ENCODE measurements at regions not wholly inside any gene's neighbourhood (a gene's known extent, or its start where the extent isn't known, plus 50 kb on each side); places are given as distances from the start of the nearest gene placed in this dataset.

DNA sequence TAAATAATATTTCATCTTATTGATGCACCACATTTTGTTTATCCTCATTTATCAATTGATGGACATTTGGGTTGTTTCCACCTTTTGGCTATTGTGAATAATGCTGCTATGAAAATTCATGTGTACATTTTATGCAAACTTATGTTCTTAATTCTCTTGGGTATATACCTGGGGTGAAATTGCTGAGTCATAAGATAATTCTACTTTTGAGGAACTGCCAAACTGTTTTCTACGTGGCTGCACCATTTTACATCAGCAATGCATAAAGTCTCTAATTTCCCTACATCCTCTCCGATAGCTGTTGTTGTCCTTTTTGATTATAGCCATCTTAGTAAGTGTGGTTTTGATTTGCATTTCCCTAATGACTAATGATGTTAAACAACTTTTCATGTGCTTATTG, 116.5 kb upstream of the DLX2 start:
- TF ChIP-seq, protein P1, sequence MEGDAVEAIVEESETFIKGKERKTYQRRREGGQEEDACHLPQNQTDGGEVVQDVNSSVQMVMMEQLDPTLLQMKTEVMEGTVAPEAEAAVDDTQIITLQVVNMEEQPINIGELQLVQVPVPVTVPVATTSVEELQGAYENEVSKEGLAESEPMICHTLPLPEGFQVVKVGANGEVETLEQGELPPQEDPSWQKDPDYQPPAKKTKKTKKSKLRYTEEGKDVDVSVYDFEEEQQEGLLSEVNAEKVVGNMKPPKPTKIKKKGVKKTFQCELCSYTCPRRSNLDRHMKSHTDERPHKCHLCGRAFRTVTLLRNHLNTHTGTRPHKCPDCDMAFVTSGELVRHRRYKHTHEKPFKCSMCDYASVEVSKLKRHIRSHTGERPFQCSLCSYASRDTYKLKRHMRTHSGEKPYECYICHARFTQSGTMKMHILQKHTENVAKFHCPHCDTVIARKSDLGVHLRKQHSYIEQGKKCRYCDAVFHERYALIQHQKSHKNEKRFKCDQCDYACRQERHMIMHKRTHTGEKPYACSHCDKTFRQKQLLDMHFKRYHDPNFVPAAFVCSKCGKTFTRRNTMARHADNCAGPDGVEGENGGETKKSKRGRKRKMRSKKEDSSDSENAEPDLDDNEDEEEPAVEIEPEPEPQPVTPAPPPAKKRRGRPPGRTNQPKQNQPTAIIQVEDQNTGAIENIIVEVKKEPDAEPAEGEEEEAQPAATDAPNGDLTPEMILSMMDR (IDR thresholded peaks at IDR 0.05): no peak
- TF ChIP-seq POLR2A (IDR thresholded peaks at IDR 0.05; ENCODE audit: low read depth): no peak
- TF ChIP-seq EP300 (IDR thresholded peaks at IDR 0.05): no peak
- no peak for TF ChIP-seq POLR2AphosphoS5 (IDR thresholded peaks at IDR 0.05)
